ENCODE measurements at regions not wholly inside any gene's neighbourhood (a gene's known extent, or its start where the extent isn't known, plus 50 kb on each side); places are given as distances from the start of the nearest gene placed in this dataset.

DNA sequence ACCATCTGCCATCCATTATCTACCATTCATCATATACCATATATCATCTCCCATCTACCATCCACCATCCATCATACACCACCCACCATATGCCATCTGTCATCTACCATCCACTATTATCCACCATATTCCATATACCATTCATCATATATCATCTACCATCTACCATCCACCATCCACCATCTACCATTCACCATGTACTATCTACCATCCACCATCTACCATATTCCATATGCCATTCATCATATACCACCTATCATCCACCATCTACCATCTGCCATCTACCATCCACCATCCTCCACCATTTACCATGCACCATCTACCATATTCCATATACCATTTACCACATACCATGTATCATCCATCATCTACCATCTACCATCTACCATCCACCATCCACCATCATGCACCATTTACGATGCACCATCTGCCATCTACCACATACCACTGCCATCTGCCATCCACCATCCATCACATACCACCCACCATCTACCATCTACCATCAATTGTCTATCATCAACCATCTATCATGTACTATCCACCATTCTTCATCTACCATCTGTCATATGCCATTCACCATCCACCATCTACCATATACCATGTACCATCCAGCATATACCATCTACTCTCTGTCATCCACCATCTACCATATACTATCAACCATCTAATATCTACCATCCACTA lies 50.6 kb upstream of the RAB4A start:
- peaks cover 2% of the 10 kb centered on the region for H3K4me1 ChIP-seq (ENCODE audit: insufficient read depth, insufficient read length)
- H3K27me3 ChIP-seq (ENCODE audit: insufficient read depth, insufficient read length) = no peaks in the 10 kb centered on the region
- no peak overlapping the region for H3K9ac ChIP-seq (ENCODE audit: insufficient read length, low read depth)
- no peaks in the 10 kb centered on the region for H3K36me3 ChIP-seq (ENCODE audit: insufficient read depth, insufficient read length, low read length)
- no peaks in the 10 kb centered on the region for H3K9me3 ChIP-seq (ENCODE audit: insufficient read depth, low read length)
- no peak for TF ChIP-seq YY1 (IDR thresholded peaks at IDR 0.05; ENCODE audit: insufficient read depth, insufficient read length)
- DNase-seq (ENCODE audit: low read depth, low spot score) = no peak
- H3K4me3 ChIP-seq (ENCODE audit: insufficient read length, low read depth) = no peak overlapping the region

DNA sequence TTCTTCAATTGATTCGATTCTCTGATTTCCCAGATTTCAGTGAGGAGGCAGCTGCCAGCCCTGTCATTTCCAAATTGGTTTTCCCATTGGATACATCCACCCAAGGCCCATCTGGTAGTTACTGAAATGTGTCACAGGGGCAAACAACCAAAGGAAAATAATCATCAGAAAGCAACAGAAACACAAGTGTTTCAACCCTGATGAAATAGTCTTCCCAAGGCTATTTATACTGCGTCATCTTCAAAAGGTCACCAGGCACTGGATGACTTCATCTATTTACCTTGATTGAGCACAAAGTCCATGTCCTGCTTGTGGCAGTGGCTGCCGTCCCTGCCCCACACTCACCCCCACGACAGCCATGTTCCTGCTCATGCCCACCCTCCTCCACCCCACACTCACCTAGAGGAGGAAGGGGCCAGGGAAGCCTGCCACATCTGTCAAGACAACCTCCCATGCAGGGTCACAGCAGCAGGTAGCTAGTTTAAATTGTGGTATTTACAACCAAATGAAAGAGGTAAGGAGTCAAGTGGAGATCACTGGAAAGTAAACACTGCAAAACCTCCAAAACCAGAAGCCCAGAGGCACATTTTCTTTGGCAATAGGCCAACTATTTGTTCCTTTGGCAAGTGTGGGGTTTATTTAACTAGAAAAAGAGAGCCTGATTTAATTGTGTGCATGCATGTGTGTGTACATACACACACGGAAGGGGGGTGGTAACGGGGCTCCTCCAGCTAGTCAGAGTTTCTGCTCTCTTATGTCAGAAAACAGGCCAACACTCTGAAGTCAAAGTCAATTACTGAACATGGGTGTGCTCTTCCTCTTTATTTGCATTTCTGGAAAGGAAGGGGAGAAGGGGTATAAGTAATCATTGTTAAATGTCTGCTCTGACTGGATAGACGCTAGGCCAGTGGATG lies 49.5 kb upstream of the RAB4A start:
- DNase-seq (ENCODE audit: low read depth, low spot score) = no peak
- no peak for TF ChIP-seq YY1 (IDR thresholded peaks at IDR 0.05; ENCODE audit: insufficient read depth, insufficient read length)
- TF ChIP-seq ZNF274 (IDR thresholded peaks at IDR 0.05; ENCODE audit: low read depth, low read length) = no peak
- no peak for TF ChIP-seq SUZ12 (IDR thresholded peaks at IDR 0.05; ENCODE audit: extremely low read depth, insufficient read depth, insufficient read length)
- no peaks in the 10 kb centered on the region for H3K9me3 ChIP-seq (ENCODE audit: insufficient read depth, low read length)
- H3K36me3 ChIP-seq (ENCODE audit: insufficient read depth, insufficient read length, low read length) = no peaks in the 10 kb centered on the region
- no peak overlapping the region for H3K9ac ChIP-seq (ENCODE audit: insufficient read length, low read depth)
- H3K4me1 ChIP-seq (ENCODE audit: insufficient read depth, insufficient read length) = peaks cover 4% of the 10 kb centered on the region
- H3K27me3 ChIP-seq (ENCODE audit: insufficient read depth, insufficient read length) = no peaks in the 10 kb centered on the region
- H3K4me3 ChIP-seq (ENCODE audit: insufficient read length, low read depth) = no peak overlapping the region

All from NT2/D1 (cell line).